ENCODE measurements at regions not wholly inside any gene's neighbourhood (a gene's known extent, or its start where the extent isn't known, plus 50 kb on each side); places are given as distances from the start of the nearest gene placed in this dataset.

DNA sequence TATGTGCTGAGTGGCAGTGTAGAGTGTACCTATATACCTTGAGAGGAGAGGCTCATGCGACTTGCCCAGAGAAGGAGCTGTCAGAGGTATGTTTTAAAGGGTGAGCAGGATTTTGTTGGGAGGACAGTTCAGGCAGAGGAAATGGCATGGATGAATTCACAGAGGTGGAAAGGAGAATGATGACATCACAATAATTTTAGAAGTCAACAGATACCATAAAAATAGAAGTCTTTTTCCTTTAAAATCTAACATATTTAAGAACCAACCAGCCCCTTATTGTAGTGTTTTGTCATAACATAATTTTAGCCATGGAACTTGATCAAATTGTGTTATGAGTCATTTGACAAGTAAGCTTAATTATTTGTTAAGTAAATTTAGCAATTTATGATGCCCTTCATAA, 538.1 kb upstream of the GYPC start:
- TF ChIP-seq, protein P1, sequence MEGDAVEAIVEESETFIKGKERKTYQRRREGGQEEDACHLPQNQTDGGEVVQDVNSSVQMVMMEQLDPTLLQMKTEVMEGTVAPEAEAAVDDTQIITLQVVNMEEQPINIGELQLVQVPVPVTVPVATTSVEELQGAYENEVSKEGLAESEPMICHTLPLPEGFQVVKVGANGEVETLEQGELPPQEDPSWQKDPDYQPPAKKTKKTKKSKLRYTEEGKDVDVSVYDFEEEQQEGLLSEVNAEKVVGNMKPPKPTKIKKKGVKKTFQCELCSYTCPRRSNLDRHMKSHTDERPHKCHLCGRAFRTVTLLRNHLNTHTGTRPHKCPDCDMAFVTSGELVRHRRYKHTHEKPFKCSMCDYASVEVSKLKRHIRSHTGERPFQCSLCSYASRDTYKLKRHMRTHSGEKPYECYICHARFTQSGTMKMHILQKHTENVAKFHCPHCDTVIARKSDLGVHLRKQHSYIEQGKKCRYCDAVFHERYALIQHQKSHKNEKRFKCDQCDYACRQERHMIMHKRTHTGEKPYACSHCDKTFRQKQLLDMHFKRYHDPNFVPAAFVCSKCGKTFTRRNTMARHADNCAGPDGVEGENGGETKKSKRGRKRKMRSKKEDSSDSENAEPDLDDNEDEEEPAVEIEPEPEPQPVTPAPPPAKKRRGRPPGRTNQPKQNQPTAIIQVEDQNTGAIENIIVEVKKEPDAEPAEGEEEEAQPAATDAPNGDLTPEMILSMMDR (IDR thresholded peaks at IDR 0.05) = no peak
- no peak for TF ChIP-seq POLR2A (IDR thresholded peaks at IDR 0.05)

Data from lower leg skin (tissue), 3 donors.